ENCODE measurements at regions not wholly inside any gene's neighbourhood (a gene's known extent, or its start where the extent isn't known, plus 50 kb on each side); places are given as distances from the start of the nearest gene placed in this dataset.

- DNase-seq, result no peak
These were observed 86.5 kb upstream of the PFKP start for GRCh38 chr10:2980791-2981360.

GRCh38 chr10:2980116-2980515 is 87.2 kb upstream of the PFKP start:
- DNase-seq, result no peak

DNA sequence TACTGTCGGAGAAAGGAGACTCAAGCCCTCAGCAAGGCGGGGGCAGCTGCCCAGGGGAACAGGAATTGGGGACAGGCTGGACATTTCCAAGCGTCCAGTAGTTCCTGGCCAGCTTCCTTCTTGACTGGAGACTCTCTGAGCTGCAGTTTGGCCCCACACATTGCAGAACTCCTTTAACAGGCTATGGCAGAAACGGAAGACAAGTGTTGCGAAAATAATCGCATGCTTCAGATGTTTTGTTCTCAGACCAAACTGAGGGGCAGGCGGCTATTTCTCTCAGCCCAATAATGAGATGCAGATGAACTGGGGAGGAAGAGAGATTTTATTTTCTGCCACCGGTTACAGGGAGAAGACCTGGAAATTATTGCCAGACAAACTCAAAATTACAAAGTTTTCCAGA is 88.0 kb upstream of the PFKP start:
- no peak for DNase-seq

- no peak for DNase-seq
These were observed 88.6 kb upstream of the PFKP start for GRCh38 chr10:2978574-2979273.

DNA sequence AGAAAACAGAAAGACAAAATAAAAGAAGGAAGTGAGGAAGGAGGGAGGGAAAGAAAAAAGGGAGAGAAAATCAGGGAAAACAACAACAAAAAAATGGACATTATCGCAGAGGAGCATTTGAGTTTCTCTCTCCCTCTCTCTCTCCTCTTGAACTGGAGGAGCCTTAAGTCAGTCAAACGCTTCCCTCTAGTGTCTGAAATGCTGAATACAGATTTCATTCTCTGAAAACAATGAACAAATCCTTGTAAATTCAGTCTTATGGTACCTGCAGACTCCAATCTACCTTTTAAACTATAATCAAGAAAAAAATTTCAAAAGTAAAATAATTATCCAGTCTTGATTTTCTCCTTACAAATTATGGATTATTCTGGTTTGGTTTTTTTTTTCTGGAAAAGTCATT is 89.2 kb upstream of the PFKP start:
- DNase-seq, result no peak

- DNase-seq, result no peak
These were observed 92.7 kb upstream of the PFKP start for GRCh38 chr10:2974503-2975207.

DNA sequence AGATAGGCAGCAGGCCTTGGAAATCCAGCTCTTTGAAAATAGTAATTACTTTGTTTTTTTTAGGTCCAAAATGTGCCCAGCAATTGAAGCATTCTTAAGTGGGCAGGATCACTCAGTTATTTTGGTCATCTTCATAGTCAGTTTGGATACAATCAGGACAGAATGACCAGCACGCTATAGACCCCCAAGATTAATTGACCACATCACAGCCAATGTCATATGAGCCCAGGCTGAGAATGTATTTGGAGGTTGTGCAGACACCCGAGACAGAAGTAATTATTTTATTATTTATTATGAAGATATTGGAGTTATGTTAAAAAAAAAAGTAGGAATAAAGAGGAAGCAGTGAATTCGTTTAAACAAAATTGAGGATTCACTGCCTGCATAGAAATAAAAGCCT is 93.3 kb upstream of the PFKP start:
- DNase-seq, result no peak

GRCh38 chr10:2972810-2973209 is 94.5 kb upstream of the PFKP start:
- no peak for DNase-seq

GRCh38 chr10:2972216-2972615 is 95.1 kb upstream of the PFKP start:
- DNase-seq, result no peak

DNA sequence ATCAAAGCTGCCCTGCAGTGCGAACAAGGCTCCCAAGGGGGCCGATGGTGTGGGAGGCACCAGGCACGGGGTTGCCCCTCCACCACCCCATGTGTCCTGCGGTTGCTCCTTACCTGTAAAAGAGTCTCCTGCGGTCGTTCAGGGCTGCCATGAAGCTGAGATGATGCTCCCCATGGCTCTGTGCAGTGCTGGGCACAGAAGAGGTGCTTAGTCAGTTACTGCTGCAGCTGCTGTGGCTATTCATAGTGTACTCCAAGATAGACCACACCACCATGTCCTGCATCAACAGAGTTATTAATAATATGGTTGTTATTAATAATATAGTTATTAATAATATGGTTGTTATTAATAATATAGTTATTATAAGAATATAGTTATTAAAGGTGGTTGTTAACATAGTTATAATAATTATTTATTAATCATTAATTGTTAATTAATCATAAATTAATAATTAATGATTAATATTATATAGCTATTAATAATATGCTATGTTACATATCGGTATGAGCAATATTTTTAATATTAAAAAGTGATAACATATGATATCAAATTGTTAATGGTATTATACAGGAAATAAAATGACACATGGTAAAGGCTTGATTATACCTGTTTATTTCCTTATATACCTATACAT is 97.0 kb upstream of the PFKP start:
- no peak for DNase-seq

DNA sequence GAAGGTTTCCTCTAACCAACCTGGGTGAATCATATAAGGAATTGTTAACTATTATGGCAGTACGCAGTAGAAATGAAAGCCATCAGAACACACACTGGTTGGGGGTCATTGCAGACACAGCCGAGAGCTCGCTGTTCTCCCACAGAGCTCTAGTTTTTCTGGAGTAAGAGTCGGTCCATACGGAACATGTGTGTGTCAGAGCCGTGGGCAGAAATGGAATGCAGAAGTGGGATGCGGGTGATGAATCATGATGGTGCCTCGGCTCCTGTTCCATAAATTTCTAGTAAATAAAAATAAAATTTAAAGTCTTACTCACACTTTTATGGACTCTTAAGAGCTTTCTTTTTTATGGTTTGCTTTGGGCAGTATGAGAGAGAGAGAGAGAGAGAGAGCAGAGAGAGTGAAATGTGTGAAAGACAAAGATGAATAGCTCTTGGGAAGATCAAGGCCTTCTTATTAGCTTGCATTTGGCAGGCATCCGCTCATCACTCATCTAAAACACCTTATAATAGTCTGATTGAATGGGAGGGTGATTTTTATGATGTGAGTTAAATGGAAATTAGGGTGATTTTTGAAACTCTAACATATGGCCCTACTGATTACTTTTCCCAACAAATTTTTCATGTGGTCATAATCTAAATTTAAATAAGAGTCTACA is 98.8 kb upstream of the PFKP start:
- DNase-seq, result no peak

- DNase-seq, result no peak
These were observed 101.2 kb upstream of the PFKP start for GRCh38 chr10:2966134-2966533.

DNA sequence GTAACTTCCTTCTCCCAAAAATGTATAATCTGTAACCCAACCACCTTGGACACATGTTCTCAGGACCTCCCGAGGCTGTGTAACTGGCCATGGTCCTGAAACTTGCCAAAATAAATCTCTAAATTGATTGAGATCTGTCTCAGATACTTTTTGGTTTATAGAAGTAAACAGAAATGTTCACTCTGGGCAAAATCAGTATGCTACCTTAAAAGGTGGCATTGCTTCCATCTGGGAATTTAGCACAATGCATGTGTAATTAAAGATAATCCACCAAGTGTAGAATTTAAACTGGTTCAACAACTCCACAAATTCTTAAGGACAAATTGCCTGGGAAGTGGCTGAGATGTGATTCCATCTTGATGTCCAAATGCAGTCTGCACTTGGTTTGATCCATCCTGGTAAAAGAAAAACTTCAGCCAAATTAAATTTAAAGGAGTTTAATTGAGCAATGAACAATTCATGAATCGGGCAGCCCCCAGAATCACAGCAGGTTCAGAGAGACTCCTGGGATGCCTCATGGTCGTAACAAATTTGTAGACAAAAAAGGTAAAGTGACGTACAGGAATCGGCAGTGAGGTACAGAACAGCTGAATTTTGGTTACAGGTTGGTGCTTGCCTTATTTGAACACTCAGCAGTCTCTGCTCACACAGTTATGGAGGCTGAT is 102.6 kb upstream of the PFKP start:
- DNase-seq, result no peak

DNA sequence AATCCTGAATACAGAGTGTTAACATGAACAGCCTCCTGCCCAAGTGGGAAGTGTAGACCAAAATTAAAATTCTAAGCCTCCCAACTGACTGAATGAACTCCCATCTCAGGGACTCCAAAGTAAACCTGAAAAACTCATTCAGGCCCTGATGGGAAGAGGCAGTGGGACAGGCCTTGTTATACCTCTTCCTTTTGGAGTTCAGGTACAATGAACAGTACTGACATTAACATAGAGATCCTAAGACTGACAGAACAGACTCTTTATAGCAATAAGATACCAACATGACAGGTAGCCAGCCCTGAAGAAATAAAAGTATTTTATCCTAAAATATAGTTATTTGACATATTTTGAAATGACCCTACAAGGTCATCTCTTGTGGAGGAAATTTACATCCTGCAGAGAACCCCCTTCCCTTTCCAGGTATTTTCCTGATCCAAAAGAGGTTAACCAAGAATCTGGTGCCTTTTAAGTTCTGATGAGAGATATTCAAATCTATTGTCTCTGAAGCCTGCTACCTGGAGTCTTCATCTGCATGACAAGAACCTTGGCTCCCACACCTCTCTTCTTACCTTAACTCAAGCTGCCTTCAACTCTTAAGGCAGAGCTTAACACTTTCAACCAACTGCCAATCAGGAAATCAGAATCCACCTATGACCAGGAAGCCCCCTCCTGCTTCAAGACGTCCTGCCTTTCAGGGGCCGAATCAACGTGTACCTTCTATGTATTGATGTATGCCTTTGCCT is 103.3 kb upstream of the PFKP start:
- DNase-seq, result no peak

- no peak for DNase-seq
These were observed 105.2 kb upstream of the PFKP start for GRCh38 chr10:2962194-2962593.

GRCh38 chr10:2958659-2959058 is 108.7 kb upstream of the PFKP start:
- no peak for DNase-seq

DNA sequence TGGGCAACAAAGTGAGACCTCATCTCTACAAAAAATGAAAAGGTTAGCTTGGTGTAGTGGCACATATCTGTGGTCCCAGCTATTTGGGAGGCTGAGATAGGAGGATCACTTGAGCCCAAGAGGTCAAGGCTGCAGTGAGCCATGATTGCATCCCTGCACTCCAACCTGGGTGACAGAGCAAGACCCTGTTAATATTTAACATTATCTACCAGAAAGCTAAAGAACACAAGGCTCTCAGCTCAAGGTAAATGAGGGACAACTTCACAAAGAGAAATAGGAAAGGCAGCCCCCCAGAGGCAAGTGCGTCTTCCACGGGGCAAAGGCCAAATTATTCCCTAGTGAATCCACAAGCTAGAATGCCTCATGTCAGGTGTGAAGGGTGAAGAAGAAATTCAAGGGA is 109.6 kb upstream of the PFKP start:
- DNase-seq, result no peak

DNA sequence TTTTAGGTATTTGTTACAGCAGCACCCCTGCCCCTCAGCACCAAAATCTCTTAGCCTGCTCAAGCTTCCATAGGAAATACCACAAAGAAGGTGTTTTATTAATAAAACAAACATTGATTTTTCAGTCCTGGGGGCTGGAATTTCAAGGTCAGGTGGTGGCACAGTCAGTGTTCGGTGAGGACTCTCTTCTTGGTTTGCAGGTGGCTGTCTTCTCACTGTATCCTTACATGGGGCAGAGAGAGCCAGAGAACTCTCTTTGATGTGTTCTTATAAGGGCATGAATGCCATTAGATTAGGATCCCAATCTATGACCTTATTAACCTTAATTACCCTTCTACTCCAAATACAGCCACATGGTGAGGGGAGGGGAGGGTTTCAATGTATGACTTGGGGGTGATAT is 112.3 kb upstream of the PFKP start:
- DNase-seq, result no peak

GRCh38 chr10:2953495-2953894 is 113.9 kb upstream of the PFKP start:
- DNase-seq, result no peak

- no peak for DNase-seq
These were observed 116.0 kb upstream of the PFKP start for GRCh38 chr10:2951235-2951835.

GRCh38 chr10:2950546-2950945 is 116.8 kb upstream of the PFKP start:
- no peak for DNase-seq

DNA sequence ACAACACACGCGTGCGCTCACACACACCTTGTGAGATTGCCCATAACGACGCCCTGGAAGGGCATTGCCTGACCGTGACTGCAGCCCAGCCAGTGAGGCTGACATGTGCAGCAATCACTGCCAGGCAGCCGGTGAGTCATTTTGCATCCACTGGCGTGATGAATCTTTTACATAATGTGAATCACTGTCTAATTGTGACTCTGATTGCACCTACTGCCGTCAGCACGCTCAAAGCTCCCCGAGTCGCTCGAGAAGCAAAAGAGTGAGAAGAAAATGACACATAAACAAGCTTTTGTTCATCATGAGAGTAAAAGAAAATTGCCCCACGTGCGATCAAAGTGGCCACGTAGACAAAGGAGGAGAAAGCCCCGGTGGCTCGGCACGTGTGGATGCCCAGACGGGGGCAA is 117.4 kb upstream of the PFKP start:
- DNase-seq, result peak in 2 of 4 experiments; percentile 23 to 52

Measured in activated CD4-positive, CD25-positive, alpha-beta regulatory T cell (primary cell).